Muscle layer of colon (tissue), 2 donors: ENCODE measurements at regions not wholly inside any gene's neighbourhood (a gene's known extent, or its start where the extent isn't known, plus 50 kb on each side); places are given as distances from the start of the nearest gene placed in this dataset.
"Not testable (repeated sequence)": the region's sequence is repeated elsewhere in the genome, so short reads cannot be mapped to it uniquely, and the experiment has no call there.

ENCODE experiments used
- H3K27ac ChIP-seq: one replicate; pipeline ENCODE4 v1.7.0; 2013; ENCODE audit warnings: low read depth, mild to moderate bottlenecking, low read length, moderate library complexity
- H3K27me3 ChIP-seq, 2 donors: one replicate each; pipeline ENCODE4 v1.7.0; 2013; ENCODE audit warnings: low read length in 2 of 2, mild to moderate bottlenecking in 2 of 2; ENCODE audit not compliant: insufficient read depth in 2 of 2, control insufficient read depth in 1 of 2
- H3K36me3 ChIP-seq: one replicate; pipeline ENCODE4 v1.7.0; 2013; ENCODE audit warnings: mild to moderate bottlenecking, low read length; ENCODE audit not compliant: insufficient read depth
- H3K4me1 ChIP-seq: one replicate; pipeline ENCODE4 v1.7.0; 2013; ENCODE audit warnings: mild to moderate bottlenecking, low read length; ENCODE audit not compliant: insufficient read depth
- H3K4me3 ChIP-seq, 2 donors: one replicate each; pipeline ENCODE4 v1.7.0; 2013; ENCODE audit warnings: low read length in 2 of 2, low read depth in 1 of 2, mild to moderate bottlenecking in 1 of 2, moderate library complexity in 1 of 2
- H3K9ac ChIP-seq: one replicate; pipeline ENCODE4 v1.7.0; 2013; ENCODE audit warnings: low read length
- H3K9me3 ChIP-seq: one replicate; pipeline ENCODE4 v1.7.0; 2013; ENCODE audit warnings: mild to moderate bottlenecking, low read length
- donor health status: abdominal sarcoma.
- donor health status: Adenocarcinoma of cecum.

GRCh38 chr6:84882768-84883766 lies 118.7 kb upstream of the TBX18 start:
- no peaks in the 10 kb centered on the region for H3K4me1 ChIP-seq
- no peaks in the 10 kb centered on the region for H3K36me3 ChIP-seq
- no peaks in the 10 kb centered on the region for H3K9me3 ChIP-seq
- H3K27ac ChIP-seq = no peak overlapping the region
- no peak overlapping the region for H3K4me3 ChIP-seq
- H3K27me3 ChIP-seq = no peaks in the 10 kb centered on the region
- H3K9ac ChIP-seq = no peak overlapping the region

- H3K27me3 ChIP-seq, H3K4me1 ChIP-seq, H3K9me3 ChIP-seq, H3K4me3 ChIP-seq, H3K9ac ChIP-seq, H3K27ac ChIP-seq, H3K36me3 ChIP-seq: not testable (repeated sequence)
These were observed 115.0 kb upstream of the TBX18 start for GRCh38 chr6:84879385-84879784.

- Histone ChIP-seq H3K9me3 (no peaks in the 10 kb centered on the region), H3K9ac (no peak overlapping the region), H3K27me3 (no peaks in the 10 kb centered on the region), H3K4me3 (no peak overlapping the region), H3K36me3 (no peaks in the 10 kb centered on the region), H3K4me1 (no peaks in the 10 kb centered on the region), H3K27ac (no peak overlapping the region)
These were observed 113.3 kb upstream of the TBX18 start for GRCh38 chr6:84877515-84878210.

GRCh38 chr6:84876723-84877514 lies 112.5 kb upstream of the TBX18 start:
- Histone ChIP-seq H3K36me3 (no peaks in the 10 kb centered on the region), H3K4me1 (no peaks in the 10 kb centered on the region), H3K9me3 (no peaks in the 10 kb centered on the region), H3K27me3 (no peaks in the 10 kb centered on the region), H3K4me3 (no peak overlapping the region), H3K9ac (no peak overlapping the region), H3K27ac (no peak overlapping the region)

- H3K4me3 ChIP-seq = no peak overlapping the region
- no peaks in the 10 kb centered on the region for H3K27me3 ChIP-seq
- no peaks in the 10 kb centered on the region for H3K36me3 ChIP-seq
- no peak overlapping the region for H3K9ac ChIP-seq
- H3K4me1 ChIP-seq = no peaks in the 10 kb centered on the region
- no peak overlapping the region for H3K27ac ChIP-seq
- H3K9me3 ChIP-seq = no peaks in the 10 kb centered on the region
These were observed 108.8 kb upstream of the TBX18 start for GRCh38 chr6:84872996-84873723.

GRCh38 chr6:84871925-84872324 lies 107.5 kb upstream of the TBX18 start:
- H3K4me3 ChIP-seq = no peak overlapping the region
- no peaks in the 10 kb centered on the region for H3K4me1 ChIP-seq
- H3K27me3 ChIP-seq = no peaks in the 10 kb centered on the region
- no peak overlapping the region for H3K9ac ChIP-seq
- H3K36me3 ChIP-seq = no peaks in the 10 kb centered on the region
- no peaks in the 10 kb centered on the region for H3K9me3 ChIP-seq
- no peak overlapping the region for H3K27ac ChIP-seq

GRCh38 chr6:84870672-84871071 lies 106.3 kb upstream of the TBX18 start:
- Histone ChIP-seq H3K36me3 (no peaks in the 10 kb centered on the region), H3K9ac (no peak overlapping the region), H3K4me1 (no peaks in the 10 kb centered on the region), H3K9me3 (no peaks in the 10 kb centered on the region), H3K27me3 (no peaks in the 10 kb centered on the region), H3K27ac (no peak overlapping the region), H3K4me3 (no peak overlapping the region)

GRCh38 chr6:84868149-84868548 lies 103.8 kb upstream of the TBX18 start:
- Histone ChIP-seq H3K4me1 (no peaks in the 10 kb centered on the region), H3K27ac (no peak overlapping the region), H3K9ac (no peak overlapping the region), H3K9me3 (no peaks in the 10 kb centered on the region), H3K4me3 (no peak overlapping the region), H3K27me3 (no peaks in the 10 kb centered on the region), H3K36me3 (no peaks in the 10 kb centered on the region)

GRCh38 chr6:84867521-84867920 lies 103.1 kb upstream of the TBX18 start:
- H3K36me3 ChIP-seq = no peaks in the 10 kb centered on the region
- no peak overlapping the region for H3K9ac ChIP-seq
- no peaks in the 10 kb centered on the region for H3K9me3 ChIP-seq
- H3K4me1 ChIP-seq = no peaks in the 10 kb centered on the region
- no peak overlapping the region for H3K4me3 ChIP-seq
- H3K27me3 ChIP-seq = no peaks in the 10 kb centered on the region
- H3K27ac ChIP-seq = no peak overlapping the region

- Histone ChIP-seq H3K9ac (no peak overlapping the region), H3K4me3 (no peak overlapping the region), H3K9me3 (no peaks in the 10 kb centered on the region)
These were observed 102.3 kb upstream of the TBX18 start for GRCh38 chr6:84866715-84867114.

GRCh38 chr6:84865372-84865771 lies 101.0 kb upstream of the TBX18 start:
- not testable (repeated sequence) for H3K9me3 ChIP-seq, H3K4me1 ChIP-seq, H3K4me3 ChIP-seq, H3K36me3 ChIP-seq, H3K27me3 ChIP-seq, H3K27ac ChIP-seq, H3K9ac ChIP-seq

More at GRCh38 chr6:84866715-84867114, 102.3 kb upstream of the TBX18 start:
- no peak overlapping the region for H3K27ac ChIP-seq
- H3K36me3 ChIP-seq = no peaks in the 10 kb centered on the region
- H3K4me1 ChIP-seq = no peaks in the 10 kb centered on the region
- no peaks in the 10 kb centered on the region for H3K27me3 ChIP-seq
